ENCODE measurements at regions not wholly inside any gene's neighbourhood (a gene's known extent, or its start where the extent isn't known, plus 50 kb on each side); places are given as distances from the start of the nearest gene placed in this dataset.

DNA sequence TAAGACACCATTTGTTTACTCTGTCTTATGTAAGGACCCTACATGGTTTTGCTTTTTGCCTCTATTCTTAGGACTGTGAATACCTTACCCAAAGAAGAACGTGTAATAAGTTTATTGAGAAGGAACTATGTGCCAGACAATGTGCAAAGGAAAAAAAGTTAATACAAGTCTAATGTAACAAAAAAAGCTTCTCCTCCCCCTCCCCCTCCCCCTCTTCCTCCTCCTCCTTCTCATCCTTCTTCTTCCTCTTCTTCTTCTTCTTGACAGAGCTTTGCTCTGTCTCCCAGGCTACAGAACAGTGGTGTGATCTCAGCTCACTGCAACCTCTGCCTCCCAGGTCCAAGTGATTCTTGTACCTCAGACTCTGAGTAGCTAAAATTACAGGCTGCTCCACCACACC lies 50.9 kb upstream of the MITF start (continued):
- TF ChIP-seq HEY1 (CRISPR knock-in tag; IDR thresholded peaks at IDR 0.05; ENCODE audit: borderline replicate concordance) = no peak

- Histone ChIP-seq H3K9me1 (ENCODE audit: control insufficient read depth, insufficient read depth, low read length) (no peaks in the 10 kb centered on the region), H4K20me1 (replicated peaks; ENCODE audit: control insufficient read depth, insufficient read depth, low read length) (no peaks in the 10 kb centered on the region), H2AFZ (ENCODE audit: low read depth, low read length) (0 out of 2 replicates have a peak overlapping the region, but pooled peaks have one; percentile 18), H3K4me2 (ENCODE audit: insufficient read depth, low read length) (no peak overlapping the region; the same call in 1 of the 2 replicates), H3K79me2 (ENCODE audit: control insufficient read depth, insufficient read depth, low read length) (no peaks in the 10 kb centered on the region), H3K27ac (ENCODE audit: extremely low read depth, low read depth, low read length) (no peak overlapping the region), H3K4me1 (replicated peaks in 1 of 2; ENCODE audit: control insufficient read depth in 2 of 2, insufficient read depth in 2 of 2, low read length in 2 of 2) (peaks cover 10 to 11% of the 10 kb centered on the region in 2 experiments; a peak in 4 of 5 replicates), H3K4me3 (no peak overlapping the region), H3K9me3 (replicated peaks; ENCODE audit: control insufficient read depth, insufficient read depth, low read depth, low read length) (no peaks in the 10 kb centered on the region), H3K36me3 (ENCODE audit: control insufficient read depth, insufficient read depth, low read length) (no peaks in the 10 kb centered on the region), H3K9ac (ENCODE audit: insufficient read depth in 1 of 2, low read depth in 2 of 2, low read length in 2 of 2) (no peak overlapping the region; a peak in 1 of 4 replicates), H3K27me3 (ENCODE audit: control insufficient read depth in 2 of 2, insufficient read depth in 2 of 2, low read length in 2 of 2) (no peaks in the 10 kb centered on the region)
- ChIA-PET CTCF (ENCODE audit: low intra/inter-chr PET ratio) (no interaction called here), POLR2A (no interaction called here)
- DNase-seq (ENCODE audit: extremely low read depth in 1 of 4, low spot score in 3 of 4) = no peak
- intact Hi-C loops (cut with micrococcal nuclease) (loop anchor here (2.0 kb wide), 1 partner anchor 307 kb away; no protein-coding TSS in a partner anchor), in situ Hi-C loops (cut with MboI) (no loop called here)
- no TSS peak for BruUV-seq (replicated peaks)
- WGBS (ENCODE audit: insufficient coverage, low coverage, missing lambda C conversion rate) = 75% methylated on average over 4 of the region's 5 CpGs
- no peak for TF ChIP-seq HNRNPK (IDR thresholded peaks at IDR 0.05; ENCODE audit: low read depth, low read length, poor library complexity, severe bottlenecking)
- TF ChIP-seq ZZZ3 (IDR thresholded peaks at IDR 0.05) = no peak
- ATAC-seq = no peak
- no peak for FAIRE-seq
Observed at GRCh38 chr3:69687641-69688040, 51.6 kb upstream of the MITF start.

- in situ Hi-C loops (cut with MboI) (no loop called here), intact Hi-C loops (cut with micrococcal nuclease) (no loop called here)
- Histone ChIP-seq H3K9me1 (ENCODE audit: control insufficient read depth, insufficient read depth, low read length) (no peaks in the 10 kb centered on the region), H3K9me3 (replicated peaks; ENCODE audit: control insufficient read depth, insufficient read depth, low read depth, low read length) (no peaks in the 10 kb centered on the region), H2AFZ (ENCODE audit: low read depth, low read length) (no peak overlapping the region), H3K36me3 (ENCODE audit: control insufficient read depth, insufficient read depth, low read length) (no peaks in the 10 kb centered on the region), H3K9ac (ENCODE audit: insufficient read depth in 1 of 2, low read depth in 2 of 2, low read length in 2 of 2) (no peak overlapping the region), H3K27me3 (ENCODE audit: control insufficient read depth in 2 of 2, insufficient read depth in 2 of 2, low read length in 2 of 2) (peaks cover 0 to 3% of the 10 kb centered on the region in 2 experiments; a peak in 1 of 5 replicates), H3K4me1 (replicated peaks in 1 of 2; ENCODE audit: control insufficient read depth in 2 of 2, insufficient read depth in 2 of 2, low read length in 2 of 2) (peaks cover 8 to 10% of the 10 kb centered on the region in 2 experiments; a peak in 4 of 5 replicates), H4K20me1 (replicated peaks; ENCODE audit: control insufficient read depth, insufficient read depth, low read length) (no peaks in the 10 kb centered on the region), H3K27ac (ENCODE audit: extremely low read depth, low read depth, low read length) (no peak overlapping the region), H3K4me3 (no peak overlapping the region), H3K79me2 (ENCODE audit: control insufficient read depth, insufficient read depth, low read length) (no peaks in the 10 kb centered on the region), H3K4me2 (ENCODE audit: insufficient read depth, low read length) (no peak overlapping the region)
- no peak for TF ChIP-seq TCF7 (IDR thresholded peaks at IDR 0.05; ENCODE audit: borderline replicate concordance)
- TF ChIP-seq RBM39 (optimal IDR thresholded peaks at IDR 0.05; ENCODE audit: low read depth, low read length) = no peak
- no peak for TF ChIP-seq ZNF239 (CRISPR knock-in tag; IDR thresholded peaks at IDR 0.05)
- TF ChIP-seq ZNF436 (CRISPR knock-in tag; IDR thresholded peaks at IDR 0.05) = no peak
- TF ChIP-seq MAFF (IDR thresholded peaks at IDR 0.05; ENCODE audit: low read length) = no peak
- TF ChIP-seq ZNF644 (tag; IDR thresholded peaks at IDR 0.05; ENCODE audit: low read depth) = no peak
- no peak for TF ChIP-seq ZNF583 (CRISPR knock-in tag; IDR thresholded peaks at IDR 0.05)
- TF ChIP-seq ZNF717 (CRISPR knock-in tag; IDR thresholded peaks at IDR 0.05) = no peak
- WGBS (ENCODE audit: insufficient coverage, low coverage, missing lambda C conversion rate) = 67% methylated on average over 3 of the region's 3 CpGs
- DNase-seq (ENCODE audit: extremely low read depth in 1 of 4, low spot score in 3 of 4) (no peak), FAIRE-seq (no peak), ATAC-seq (no peak)
- ChIA-PET CTCF (ENCODE audit: low intra/inter-chr PET ratio) (no interaction called here), POLR2A (no interaction called here)
- BruUV-seq (replicated peaks) = no TSS peak
Observed at GRCh38 chr3:69686056-69686455, 53.2 kb upstream of the MITF start.
